Activated T-cell treated with anti-CD3 and anti-CD28 coated beads for 24 hours (primary cell): ENCODE measurements at regions not wholly inside any gene's neighbourhood (a gene's known extent, or its start where the extent isn't known, plus 50 kb on each side); places are given as distances from the start of the nearest gene placed in this dataset.
A peak's percentile ranks its signal among the peaks of the same experiment; 100 is the strongest.
"Not testable (repeated sequence)": the region's sequence is repeated elsewhere in the genome, so short reads cannot be mapped to it uniquely, and the experiment has no call there.

Experiments
- DNase-seq: peaks from one replicate; pipeline ENCODE4 v3.0.0-alpha.2; 2020; ENCODE audit warnings: low read depth

DNA sequence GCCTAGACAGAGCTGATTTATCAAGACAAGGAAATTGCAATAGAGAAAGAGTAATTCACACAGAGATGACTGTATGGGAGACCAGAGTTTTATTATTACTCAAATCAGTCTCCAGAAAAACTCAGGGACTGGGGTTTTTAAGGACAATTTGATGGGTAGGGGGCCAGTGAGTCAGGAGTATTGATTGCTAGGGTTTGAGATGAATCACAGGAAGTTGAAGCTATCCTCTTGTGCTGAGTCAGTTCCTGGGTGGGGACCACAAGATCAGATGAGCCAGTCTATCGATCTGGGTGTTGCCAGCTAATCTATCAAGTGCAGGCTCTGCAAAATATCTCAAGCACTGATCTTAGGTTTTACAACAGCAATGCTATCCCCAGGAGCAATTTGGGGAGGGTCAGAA, 87.4 kb upstream of the TGIF2LY start:
- not testable (repeated sequence) for DNase-seq

DNA sequence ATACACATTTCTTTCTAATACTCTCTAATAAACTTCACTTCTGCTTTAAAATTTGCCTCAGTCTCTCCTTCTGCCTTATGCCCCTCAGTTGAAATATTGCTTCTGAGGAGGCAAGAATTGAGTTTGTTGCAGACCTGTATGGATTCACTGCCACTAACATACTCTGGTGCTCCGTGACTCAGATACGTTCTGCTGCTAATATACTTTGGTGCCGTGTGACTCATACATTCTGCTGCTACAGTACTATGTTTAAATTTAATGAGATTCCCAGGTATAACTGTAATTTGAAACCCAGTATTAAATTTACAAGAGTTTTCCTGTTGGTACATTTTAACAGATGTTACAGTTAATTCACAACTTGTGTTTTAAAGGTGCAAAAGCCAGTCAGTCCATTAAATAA, 84.3 kb upstream of the TGIF2LY start:
- not testable (repeated sequence) for DNase-seq

DNA sequence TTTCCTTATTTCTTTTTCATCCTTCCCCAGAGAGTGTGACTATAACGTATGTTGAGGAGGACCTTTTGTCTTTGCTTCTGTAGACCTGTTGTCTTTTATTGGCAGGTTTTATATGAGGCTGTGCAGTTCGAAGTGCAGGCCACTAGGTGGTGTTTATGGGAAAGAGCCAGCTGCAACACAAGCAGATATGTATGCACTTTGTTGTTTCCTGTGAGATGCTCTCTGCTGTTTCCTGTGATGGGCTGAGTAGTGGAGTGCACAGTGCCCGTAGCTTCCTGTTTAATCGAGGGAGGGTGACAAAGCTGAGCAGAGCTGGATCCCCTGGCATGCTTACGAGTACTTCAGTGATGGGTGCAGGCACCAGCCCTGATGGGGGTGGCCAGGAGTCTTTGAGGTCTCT, 51.8 kb upstream of the TGIF2LY start:
- peak; percentile 0 for DNase-seq
